GM12891 (cell line): ENCODE measurements at regions not wholly inside any gene's neighbourhood (a gene's known extent, or its start where the extent isn't known, plus 50 kb on each side); places are given as distances from the start of the nearest gene placed in this dataset.

ENCODE experiments used
- POLR2A ChIP-seq: IDR thresholded peaks from 2 replicates; pipeline ENCODE4 v1.6.1; 2011; ENCODE audit warnings: low read depth, low read length, control low read depth
- POLR2AphosphoS5 ChIP-seq: IDR thresholded peaks from 2 replicates; pipeline ENCODE4 v1.6.1; 2011; ENCODE audit warnings: low read depth, low read length, control low read depth
- TAF1 ChIP-seq: IDR thresholded peaks from 2 replicates; pipeline ENCODE4 v1.6.1; 2011; ENCODE audit warnings: low read depth, low read length, control low read depth

DNA sequence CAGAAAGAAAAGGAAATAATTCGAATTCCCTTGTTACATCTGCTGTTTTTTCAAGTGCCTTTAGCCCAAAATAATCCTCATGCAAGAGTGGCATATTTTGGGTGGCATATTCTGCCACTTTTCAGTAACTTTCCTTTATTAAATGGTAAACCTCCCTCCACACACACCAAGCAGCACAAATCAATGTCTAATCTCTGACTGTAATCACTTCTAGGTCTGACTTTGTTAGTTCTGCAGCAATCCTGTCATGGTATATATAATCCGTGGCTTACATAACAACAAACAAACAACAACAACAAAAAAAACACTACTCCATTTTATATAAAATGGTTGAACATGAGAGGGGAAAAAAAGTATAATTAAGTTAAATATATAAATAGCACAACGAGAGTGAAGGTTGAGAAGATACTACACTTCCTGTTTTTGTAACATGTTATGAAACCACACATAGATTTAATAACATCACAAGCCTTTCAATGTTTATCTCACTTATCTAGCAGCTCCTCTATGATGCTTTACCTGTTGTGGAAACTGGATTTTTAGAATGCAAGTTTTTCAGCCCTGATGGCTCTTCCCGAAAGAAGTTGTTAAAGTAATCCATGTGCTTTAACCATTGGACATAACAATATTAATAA is 715.4 kb downstream of the GRXCR1 start:
- TF ChIP-seq POLR2A (no peak), TAF1 (no peak), POLR2AphosphoS5 (no peak)
